ENCODE measurements at regions not wholly inside any gene's neighbourhood (a gene's known extent, or its start where the extent isn't known, plus 50 kb on each side); places are given as distances from the start of the nearest gene placed in this dataset.

DNA sequence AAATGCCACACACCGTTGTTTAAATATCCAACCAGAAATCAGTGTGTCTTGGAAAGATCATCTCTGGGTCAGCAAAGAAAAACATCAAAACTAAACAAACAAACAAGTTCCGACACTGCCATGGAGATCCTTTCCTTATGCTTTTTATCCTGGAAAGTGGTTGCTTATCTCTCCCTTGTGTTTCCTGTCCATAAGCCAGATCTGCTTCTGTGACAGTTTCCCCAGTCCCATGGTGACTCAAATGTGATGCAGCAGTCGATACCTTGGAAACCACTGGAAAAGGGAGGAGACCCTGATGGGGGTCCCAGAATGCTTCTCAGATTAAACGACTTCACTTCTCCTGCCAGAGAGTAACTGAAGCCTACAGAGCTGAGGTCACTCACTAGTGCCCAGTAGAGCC, 94.7 kb downstream of the DMRTA2 start:
- Mint-ChIP-seq H3K9me3 (no peaks in the 10 kb centered on the region), H3K27me3 (peaks cover 48% of the 10 kb centered on the region), H3K4me3 (no peak overlapping the region), H3K4me1 (no peaks in the 10 kb centered on the region), H3K27ac (no peak overlapping the region), H3K36me3 (no peaks in the 10 kb centered on the region)
- no peak for ATAC-seq

- peaks cover 25% of the 10 kb centered on the region for H3K27me3 Mint-ChIP-seq
- no peak for ATAC-seq
- H3K27ac Mint-ChIP-seq: no peak overlapping the region
- no peaks in the 10 kb centered on the region for H3K36me3 Mint-ChIP-seq
- H3K4me3 Mint-ChIP-seq: no peak overlapping the region
- no peaks in the 10 kb centered on the region for H3K4me1 Mint-ChIP-seq
- no peaks in the 10 kb centered on the region for H3K9me3 Mint-ChIP-seq
Measured at GRCh38 chr1:50326026-50326425, 97.2 kb downstream of the DMRTA2 start.

DNA sequence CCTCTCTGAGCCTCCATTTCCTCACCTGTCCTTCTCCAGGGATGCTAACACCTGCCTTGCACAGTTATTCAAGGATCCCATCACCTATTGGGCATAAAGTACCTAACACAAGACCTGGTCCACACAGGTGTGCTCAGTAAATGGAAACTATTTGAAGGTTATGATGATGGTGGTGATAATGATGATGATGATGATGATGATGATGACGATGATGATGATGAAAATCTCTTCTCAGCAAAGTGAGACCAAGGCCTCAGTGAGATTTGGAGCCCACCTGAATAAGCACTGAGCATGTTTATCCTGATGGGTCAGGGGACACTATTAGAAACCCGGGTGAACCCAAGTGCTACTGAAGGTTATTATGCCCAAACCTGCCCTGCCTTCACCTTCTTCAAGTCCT, 100.7 kb downstream of the DMRTA2 start:
- H3K27me3 Mint-ChIP-seq: peaks cover 17% of the 10 kb centered on the region
- no peak overlapping the region for H3K4me3 Mint-ChIP-seq
- H3K36me3 Mint-ChIP-seq: no peaks in the 10 kb centered on the region
- H3K27ac Mint-ChIP-seq: no peak overlapping the region
- no peak for ATAC-seq
- H3K9me3 Mint-ChIP-seq: no peaks in the 10 kb centered on the region
- no peaks in the 10 kb centered on the region for H3K4me1 Mint-ChIP-seq

GRCh38 chr1:50318428-50318827, 104.8 kb downstream of the DMRTA2 start:
- Mint-ChIP-seq H3K27me3 (peaks cover 20% of the 10 kb centered on the region), H3K27ac (no peak overlapping the region), H3K4me1 (no peaks in the 10 kb centered on the region), H3K9me3 (no peaks in the 10 kb centered on the region), H3K4me3 (no peak overlapping the region), H3K36me3 (no peaks in the 10 kb centered on the region)
- ATAC-seq: no peak

DNA sequence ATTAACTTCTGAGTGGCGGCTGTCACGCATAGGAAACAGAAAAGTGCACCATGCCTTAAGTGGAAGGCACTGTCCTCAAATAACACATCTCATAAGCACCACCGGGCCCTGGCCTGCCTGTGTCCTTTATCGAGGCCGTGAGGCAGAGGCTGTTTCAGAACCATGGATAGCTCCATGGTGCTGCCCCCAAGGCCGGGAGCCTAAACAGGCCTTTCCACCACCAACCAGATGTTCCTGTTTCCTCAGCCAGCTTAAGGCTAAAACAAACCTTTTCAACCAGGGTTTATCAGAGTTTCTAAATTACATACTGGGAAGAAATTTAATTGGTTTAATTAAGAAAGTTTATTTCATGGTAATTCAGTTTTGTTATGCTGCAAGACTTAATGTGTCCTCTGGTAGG, 114.4 kb downstream of the DMRTA2 start:
- H3K27ac Mint-ChIP-seq: no peak overlapping the region
- H3K9me3 Mint-ChIP-seq: no peaks in the 10 kb centered on the region
- H3K4me3 Mint-ChIP-seq: no peak overlapping the region
- no peaks in the 10 kb centered on the region for H3K36me3 Mint-ChIP-seq
- no peaks in the 10 kb centered on the region for H3K4me1 Mint-ChIP-seq
- no peaks in the 10 kb centered on the region for H3K27me3 Mint-ChIP-seq
- ATAC-seq: no peak

GRCh38 chr1:50305808-50306207, 117.4 kb downstream of the DMRTA2 start:
- no peak for ATAC-seq
- H3K27me3 Mint-ChIP-seq: no peaks in the 10 kb centered on the region
- no peaks in the 10 kb centered on the region for H3K4me1 Mint-ChIP-seq
- no peak overlapping the region for H3K27ac Mint-ChIP-seq
- no peaks in the 10 kb centered on the region for H3K9me3 Mint-ChIP-seq
- no peaks in the 10 kb centered on the region for H3K36me3 Mint-ChIP-seq
- no peak overlapping the region for H3K4me3 Mint-ChIP-seq

DNA sequence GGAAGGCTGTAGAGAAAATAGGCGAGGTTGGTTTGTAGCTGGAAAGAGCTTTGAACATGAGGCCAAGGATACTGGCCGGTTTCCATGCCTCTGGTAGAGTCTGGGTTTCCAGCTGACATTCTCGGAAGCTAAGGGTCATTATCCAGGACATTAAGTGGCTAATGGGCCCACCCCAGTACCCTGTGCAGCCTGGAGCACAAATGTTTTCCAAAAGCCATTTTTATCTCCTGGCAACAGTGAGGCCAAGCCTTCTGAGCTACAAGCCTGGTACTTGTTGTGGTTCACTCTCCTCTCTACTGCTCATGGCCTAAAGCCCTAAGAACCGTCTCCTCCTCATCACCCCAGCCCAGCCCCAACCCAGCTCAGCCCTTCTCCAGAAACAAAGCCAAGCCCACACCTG, 122.9 kb downstream of the DMRTA2 start:
- H3K36me3 Mint-ChIP-seq: no peaks in the 10 kb centered on the region
- H3K4me1 Mint-ChIP-seq: no peaks in the 10 kb centered on the region
- peaks cover 9% of the 10 kb centered on the region for H3K27me3 Mint-ChIP-seq
- no peak overlapping the region for H3K4me3 Mint-ChIP-seq
- ATAC-seq: no peak
- H3K9me3 Mint-ChIP-seq: peaks cover 7% of the 10 kb centered on the region
- H3K27ac Mint-ChIP-seq: no peak overlapping the region

- no peaks in the 10 kb centered on the region for H3K36me3 Mint-ChIP-seq
- H3K4me1 Mint-ChIP-seq: no peaks in the 10 kb centered on the region
- ATAC-seq: no peak
- H3K27me3 Mint-ChIP-seq: peaks cover 13% of the 10 kb centered on the region
- H3K27ac Mint-ChIP-seq: no peak overlapping the region
- H3K9me3 Mint-ChIP-seq: peaks cover 7% of the 10 kb centered on the region
- H3K4me3 Mint-ChIP-seq: no peak overlapping the region
Measured at GRCh38 chr1:50295566-50295965, 127.7 kb downstream of the DMRTA2 start.

DNA sequence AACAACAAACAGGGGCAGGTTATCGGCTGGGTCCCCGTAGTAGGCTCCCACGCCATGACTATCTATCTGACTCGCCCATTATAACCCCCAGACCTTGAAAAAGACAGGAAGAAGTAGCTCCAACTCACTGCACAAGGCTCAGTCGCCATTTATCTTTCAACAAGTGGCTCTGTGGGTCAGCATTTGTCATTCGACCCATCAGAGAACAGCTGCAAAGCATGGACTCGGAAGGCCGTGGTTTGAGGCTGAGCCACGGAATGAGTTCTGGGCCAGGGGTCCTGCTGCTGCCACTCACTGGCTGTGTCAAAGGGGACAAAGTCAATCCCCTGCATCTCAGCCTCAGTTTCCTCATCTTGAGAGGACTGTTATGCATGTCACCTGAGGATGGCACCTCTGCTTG, 131.0 kb downstream of the DMRTA2 start:
- Mint-ChIP-seq H3K27ac (no peak overlapping the region), H3K4me3 (no peak overlapping the region), H3K9me3 (peaks cover 4% of the 10 kb centered on the region), H3K27me3 (peaks cover 42% of the 10 kb centered on the region), H3K4me1 (no peaks in the 10 kb centered on the region), H3K36me3 (no peaks in the 10 kb centered on the region)
- ATAC-seq: no peak

- no peak for ATAC-seq
- Mint-ChIP-seq H3K4me3 (no peak overlapping the region), H3K27me3 (peaks cover 41% of the 10 kb centered on the region), H3K36me3 (no peaks in the 10 kb centered on the region), H3K4me1 (no peaks in the 10 kb centered on the region), H3K9me3 (no peaks in the 10 kb centered on the region), H3K27ac (no peak overlapping the region)
Measured at GRCh38 chr1:50289495-50289894, 133.7 kb downstream of the DMRTA2 start.

- Mint-ChIP-seq H3K9me3 (no peaks in the 10 kb centered on the region), H3K27me3 (peaks cover 41% of the 10 kb centered on the region), H3K4me1 (no peaks in the 10 kb centered on the region), H3K27ac (no peak overlapping the region), H3K4me3 (no peak overlapping the region), H3K36me3 (no peaks in the 10 kb centered on the region)
- ATAC-seq: no peak
Measured at GRCh38 chr1:50285994-50286393, 137.2 kb downstream of the DMRTA2 start.

DNA sequence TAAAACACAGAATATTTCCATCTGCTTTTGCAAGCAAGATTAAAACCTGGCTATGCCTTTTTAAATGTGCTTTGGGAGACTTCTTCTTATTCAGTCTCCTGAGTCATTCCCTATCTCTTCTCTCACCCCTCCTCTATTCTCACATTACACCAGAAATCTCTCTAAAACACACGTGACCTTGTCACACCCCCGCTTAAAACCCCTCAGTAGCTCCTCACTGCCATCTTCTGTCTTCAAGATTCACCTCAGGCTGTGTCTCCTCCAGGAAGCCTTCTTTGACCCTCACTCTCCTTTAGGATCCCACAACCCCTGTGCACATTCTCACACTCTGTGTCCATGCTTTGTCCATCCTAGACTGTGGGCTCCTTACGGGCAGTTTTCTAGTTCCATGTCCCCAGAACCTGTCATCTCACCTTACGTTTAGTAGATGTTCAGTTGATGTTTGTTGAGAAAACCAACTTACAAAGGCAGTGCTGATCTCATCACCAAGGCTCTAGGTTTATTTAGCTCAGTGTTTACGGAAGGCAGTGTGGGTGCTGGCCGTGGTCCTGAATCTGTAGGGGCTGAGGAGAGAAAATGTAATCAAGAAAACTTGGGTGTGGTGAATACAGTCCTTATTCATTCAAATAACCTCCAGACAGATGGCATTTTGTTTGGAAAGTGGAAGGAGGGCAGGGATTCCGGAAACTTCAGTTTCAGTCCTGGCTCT, 143.5 kb downstream of the DMRTA2 start:
- Mint-ChIP-seq H3K36me3 (no peaks in the 10 kb centered on the region), H3K4me3 (no peak overlapping the region), H3K27ac (no peak overlapping the region), H3K9me3 (no peaks in the 10 kb centered on the region), H3K27me3 (peaks cover 21% of the 10 kb centered on the region), H3K4me1 (no peaks in the 10 kb centered on the region)
- ATAC-seq: no peak

GRCh38 chr1:50278961-50279360, 144.3 kb downstream of the DMRTA2 start:
- Mint-ChIP-seq H3K9me3 (no peaks in the 10 kb centered on the region), H3K27ac (no peak overlapping the region), H3K4me3 (no peak overlapping the region), H3K27me3 (peaks cover 23% of the 10 kb centered on the region), H3K36me3 (no peaks in the 10 kb centered on the region), H3K4me1 (no peaks in the 10 kb centered on the region)
- no peak for ATAC-seq

DNA sequence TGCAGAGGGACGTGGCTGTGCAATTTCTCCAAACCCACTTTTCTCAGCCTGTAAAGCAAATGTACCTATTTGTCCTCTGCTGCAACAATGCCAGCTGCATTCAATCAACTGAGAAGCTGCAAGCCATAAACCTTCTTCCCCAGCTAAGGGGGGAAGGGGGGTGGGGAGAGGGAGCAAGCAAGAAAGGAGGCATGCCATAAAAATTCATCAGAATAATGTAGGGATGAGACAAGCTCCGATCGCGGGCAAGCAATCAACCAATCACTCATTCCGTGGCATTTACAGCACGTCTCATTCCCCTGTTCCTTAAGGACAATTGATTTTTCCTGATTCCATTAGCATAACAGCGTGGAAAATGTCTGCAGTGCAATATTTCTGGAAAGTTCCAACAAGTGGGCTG, 144.8 kb downstream of the DMRTA2 start:
- H3K27me3 Mint-ChIP-seq: peaks cover 23% of the 10 kb centered on the region
- no peaks in the 10 kb centered on the region for H3K4me1 Mint-ChIP-seq
- H3K4me3 Mint-ChIP-seq: no peak overlapping the region
- H3K9me3 Mint-ChIP-seq: no peaks in the 10 kb centered on the region
- H3K27ac Mint-ChIP-seq: no peak overlapping the region
- H3K36me3 Mint-ChIP-seq: no peaks in the 10 kb centered on the region
- ATAC-seq: no peak

DNA sequence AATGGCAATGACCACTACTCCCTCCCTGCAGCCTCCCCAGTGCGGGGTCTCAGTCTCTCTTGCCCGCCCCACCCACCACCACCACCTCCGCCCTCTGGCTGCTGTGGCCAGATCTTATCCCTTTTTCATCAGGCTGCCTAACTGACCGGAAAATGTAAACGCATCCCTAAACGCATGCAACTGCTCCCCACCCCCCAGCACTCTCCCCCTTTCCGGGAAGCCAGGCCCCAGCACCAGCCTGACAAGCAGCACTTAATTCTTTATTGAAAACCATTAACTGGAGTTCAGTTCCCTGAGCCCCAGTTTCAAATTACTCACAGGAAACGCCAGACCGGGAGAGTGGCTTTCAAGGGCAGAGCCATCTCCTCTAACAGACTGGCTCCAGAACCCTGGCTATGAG, 147.7 kb downstream of the DMRTA2 start:
- Mint-ChIP-seq H3K27me3 (peaks cover 34% of the 10 kb centered on the region), H3K9me3 (no peaks in the 10 kb centered on the region), H3K36me3 (no peaks in the 10 kb centered on the region), H3K4me1 (no peaks in the 10 kb centered on the region), H3K4me3 (no peak overlapping the region), H3K27ac (no peak overlapping the region)
- no peak for ATAC-seq

GRCh38 chr1:50272912-50273311, 150.3 kb downstream of the DMRTA2 start:
- no peak for ATAC-seq
- H3K4me1 Mint-ChIP-seq: no peaks in the 10 kb centered on the region
- H3K4me3 Mint-ChIP-seq: no peak overlapping the region
- H3K27me3 Mint-ChIP-seq: peaks cover 34% of the 10 kb centered on the region
- no peak overlapping the region for H3K27ac Mint-ChIP-seq
- no peaks in the 10 kb centered on the region for H3K9me3 Mint-ChIP-seq
- H3K36me3 Mint-ChIP-seq: no peaks in the 10 kb centered on the region
